ENCODE measurements at regions not wholly inside any gene's neighbourhood (a gene's known extent, or its start where the extent isn't known, plus 50 kb on each side); places are given as distances from the start of the nearest gene placed in this dataset.
A peak's percentile ranks its signal among the peaks of the same experiment; 100 is the strongest.

DNA sequence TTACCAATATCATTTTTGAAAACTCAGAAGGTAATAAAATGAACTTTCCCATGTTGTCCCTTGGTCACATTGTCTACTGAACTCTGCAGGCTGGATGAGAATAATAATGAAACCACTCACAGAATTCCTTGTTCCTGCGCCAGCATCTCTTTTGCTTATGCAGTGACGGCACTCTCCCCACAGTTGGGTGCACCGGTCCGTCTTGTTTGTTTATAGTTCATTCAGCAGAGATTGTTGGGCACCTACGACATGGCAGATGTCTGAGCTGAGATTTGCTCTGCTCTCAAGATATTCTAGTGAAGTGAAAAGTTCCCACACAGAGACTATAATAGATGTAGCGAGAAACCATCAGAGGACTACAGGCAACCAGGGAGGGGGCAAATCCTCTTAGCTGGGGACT, 375.7 kb upstream of the CDH11 start:
- Histone ChIP-seq H3K79me2 (ENCODE audit: control insufficient read depth, insufficient read depth, low read length) (no peaks in the 10 kb centered on the region), H4K20me1 (ENCODE audit: control insufficient read depth, extremely low read depth, insufficient read depth, low read length) (no peaks in the 10 kb centered on the region), H3K36me3 (ENCODE audit: control insufficient read depth, insufficient read depth, low read length) (no peaks in the 10 kb centered on the region), H3K27ac (ENCODE audit: insufficient read depth, low read length) (no peak overlapping the region), H3K4me2 (ENCODE audit: extremely low read depth, insufficient read depth, low read length) (no peak overlapping the region), H3K4me1 (ENCODE audit: control insufficient read depth, extremely low read depth, insufficient read depth, low read length) (no peaks in the 10 kb centered on the region), H3K9me3 (ENCODE audit: control insufficient read depth, insufficient read depth, low read depth, low read length) (no peaks in the 10 kb centered on the region), H3K4me3 (replicated peaks in 1 of 4; ENCODE audit: control extremely low read depth in 1 of 4, insufficient read depth in 1 of 4, low read depth in 3 of 4, low read length in 4 of 4) (no peak overlapping the region), H3K9ac (ENCODE audit: insufficient read depth, low read length) (no peak overlapping the region), H3K27me3 (ENCODE audit: control insufficient read depth, insufficient read depth, low read length) (no peaks in the 10 kb centered on the region), H2AFZ (ENCODE audit: low read length) (no peak overlapping the region)
- peak in 1 of 2 donors; percentile 81 for DNase-seq (ENCODE audit: low read depth in 2 of 2)
- TF ChIP-seq EZH2 (IDR thresholded peaks at IDR 0.05; ENCODE audit: low read length, missing control alignments) (no peak), CTCF (conservative IDR thresholded peaks at IDR 0.05 in 1 of 2, IDR thresholded peaks at IDR 0.05 in 1 of 2; ENCODE audit: low read depth in 1 of 2, low read length in 2 of 2) (no peak)

DNA sequence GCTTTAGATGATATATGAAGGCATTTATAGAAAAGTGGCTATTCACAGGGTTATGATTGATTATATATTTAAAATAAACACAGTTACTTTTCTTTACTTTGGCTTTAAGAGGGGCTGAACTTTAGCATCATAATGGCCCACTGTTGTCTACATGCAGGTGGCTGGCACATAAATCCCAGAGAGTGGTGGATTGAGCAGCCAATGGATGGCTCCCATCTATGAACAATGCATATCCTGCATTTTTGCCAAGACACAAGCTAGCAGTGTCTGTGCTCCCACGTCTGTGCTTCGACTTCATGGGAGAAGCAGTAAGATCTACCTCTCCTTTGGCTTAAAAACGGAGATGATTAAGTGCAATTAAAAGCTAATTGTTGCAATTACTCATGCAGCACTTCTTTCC, 373.2 kb upstream of the CDH11 start:
- H3K9ac ChIP-seq (ENCODE audit: insufficient read depth, low read length), result no peak overlapping the region
- H3K4me1 ChIP-seq (ENCODE audit: control insufficient read depth, extremely low read depth, insufficient read depth, low read length), result no peaks in the 10 kb centered on the region
- TF ChIP-seq EZH2 (IDR thresholded peaks at IDR 0.05; ENCODE audit: low read length, missing control alignments), result no peak
- no peak for TF ChIP-seq CTCF (conservative IDR thresholded peaks at IDR 0.05 in 1 of 2, IDR thresholded peaks at IDR 0.05 in 1 of 2; ENCODE audit: low read depth in 1 of 2, low read length in 2 of 2)
- no peak overlapping the region for H3K4me3 ChIP-seq (replicated peaks in 1 of 4; ENCODE audit: control extremely low read depth in 1 of 4, insufficient read depth in 1 of 4, low read depth in 3 of 4, low read length in 4 of 4)
- H3K27me3 ChIP-seq (ENCODE audit: control insufficient read depth, insufficient read depth, low read length), result no peaks in the 10 kb centered on the region
- no peak for DNase-seq (ENCODE audit: low read depth in 2 of 2)
- H2AFZ ChIP-seq (ENCODE audit: low read length), result no peak overlapping the region
- H3K79me2 ChIP-seq (ENCODE audit: control insufficient read depth, insufficient read depth, low read length), result no peaks in the 10 kb centered on the region
- H3K36me3 ChIP-seq (ENCODE audit: control insufficient read depth, insufficient read depth, low read length), result no peaks in the 10 kb centered on the region
- H3K9me3 ChIP-seq (ENCODE audit: control insufficient read depth, insufficient read depth, low read depth, low read length), result no peaks in the 10 kb centered on the region
- no peaks in the 10 kb centered on the region for H4K20me1 ChIP-seq (ENCODE audit: control insufficient read depth, extremely low read depth, insufficient read depth, low read length)
- no peak overlapping the region for H3K27ac ChIP-seq (ENCODE audit: insufficient read depth, low read length)
- no peak overlapping the region for H3K4me2 ChIP-seq (ENCODE audit: extremely low read depth, insufficient read depth, low read length)

DNA sequence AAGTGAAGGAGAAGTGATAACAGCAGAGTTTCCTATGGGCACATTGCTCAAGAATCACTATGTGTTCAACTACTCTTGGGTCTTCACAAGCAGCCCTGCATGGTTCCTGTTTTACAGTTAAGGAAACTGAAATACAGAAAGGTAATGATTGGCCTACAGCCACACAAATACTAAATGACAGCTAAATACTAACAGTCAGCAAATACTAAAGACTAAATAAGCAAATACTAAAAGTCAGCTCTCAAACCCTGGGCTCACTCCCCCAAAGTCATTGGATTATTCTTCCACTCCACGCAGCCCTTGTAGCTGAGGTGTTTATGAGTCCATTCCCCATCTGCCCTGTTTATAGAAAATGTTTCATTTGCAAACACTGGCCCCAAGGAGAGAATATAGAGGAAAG, 372.7 kb upstream of the CDH11 start:
- no peak overlapping the region for H3K4me3 ChIP-seq (replicated peaks in 1 of 4; ENCODE audit: control extremely low read depth in 1 of 4, insufficient read depth in 1 of 4, low read depth in 3 of 4, low read length in 4 of 4)
- H3K9ac ChIP-seq (ENCODE audit: insufficient read depth, low read length), result no peak overlapping the region
- no peaks in the 10 kb centered on the region for H3K79me2 ChIP-seq (ENCODE audit: control insufficient read depth, insufficient read depth, low read length)
- H3K27me3 ChIP-seq (ENCODE audit: control insufficient read depth, insufficient read depth, low read length), result no peaks in the 10 kb centered on the region
- H3K4me1 ChIP-seq (ENCODE audit: control insufficient read depth, extremely low read depth, insufficient read depth, low read length), result no peaks in the 10 kb centered on the region
- H3K9me3 ChIP-seq (ENCODE audit: control insufficient read depth, insufficient read depth, low read depth, low read length), result no peaks in the 10 kb centered on the region
- H3K27ac ChIP-seq (ENCODE audit: insufficient read depth, low read length), result no peak overlapping the region
- no peak overlapping the region for H3K4me2 ChIP-seq (ENCODE audit: extremely low read depth, insufficient read depth, low read length)
- H3K36me3 ChIP-seq (ENCODE audit: control insufficient read depth, insufficient read depth, low read length), result no peaks in the 10 kb centered on the region
- no peak for TF ChIP-seq CTCF (conservative IDR thresholded peaks at IDR 0.05 in 1 of 2, IDR thresholded peaks at IDR 0.05 in 1 of 2; ENCODE audit: low read depth in 1 of 2, low read length in 2 of 2)
- no peak for TF ChIP-seq EZH2 (IDR thresholded peaks at IDR 0.05; ENCODE audit: low read length, missing control alignments)
- H2AFZ ChIP-seq (ENCODE audit: low read length), result no peak overlapping the region
- no peak for DNase-seq (ENCODE audit: low read depth in 2 of 2)
- no peaks in the 10 kb centered on the region for H4K20me1 ChIP-seq (ENCODE audit: control insufficient read depth, extremely low read depth, insufficient read depth, low read length)
